Astrocyte of the cerebellum (primary cell): ENCODE measurements at regions not wholly inside any gene's neighbourhood (a gene's known extent, or its start where the extent isn't known, plus 50 kb on each side); places are given as distances from the start of the nearest gene placed in this dataset.

Experiments
- DNase-seq: peaks from one replicate; pipeline ENCODE4 v3.0.0-alpha.2; 2011; ENCODE audit warnings: low read depth
- H3K4me3 ChIP-seq: 2 replicates; pipeline ENCODE4 v1.5.1; 2011; ENCODE audit warnings: mild to moderate bottlenecking, low read depth, low read length, moderate library complexity
- CTCF ChIP-seq: IDR thresholded peaks from 2 replicates; pipeline ENCODE4 v1.5.1; 2012; ENCODE audit warnings: low read length, low read depth, moderate library complexity, mild to moderate bottlenecking; ENCODE audit errors: missing control alignments
- in situ Hi-C: cut with HindIII; loops from 2 replicates; pipeline ENCODE4 v1.10.0; 2017; ENCODE audit warnings: low sequenced_read_pairs

- TF ChIP-seq CTCF, result no peak
- no peak for DNase-seq
- in situ Hi-C loops, result no loop called here
- no peak overlapping the region for H3K4me3 ChIP-seq
Observed at GRCh38 chr7:73963252-73963822, 64.6 kb upstream of the ELN start.

GRCh38 chr7:73964786-73965185 is 63.2 kb upstream of the ELN start:
- in situ Hi-C loops, result loop anchor here (5.0 kb wide), 1 partner anchor 38 kb away; no protein-coding TSS in a partner anchor
- no peak for TF ChIP-seq CTCF
- H3K4me3 ChIP-seq, result no peak overlapping the region
- no peak for DNase-seq

- in situ Hi-C loops, result loop anchor here (5.0 kb wide), 1 partner anchor 36 kb away; no protein-coding TSS in a partner anchor
- DNase-seq, result no peak
- TF ChIP-seq CTCF, result no peak
- no peak overlapping the region for H3K4me3 ChIP-seq
Observed at GRCh38 chr7:73966062-73966940, 61.7 kb upstream of the ELN start.

DNA sequence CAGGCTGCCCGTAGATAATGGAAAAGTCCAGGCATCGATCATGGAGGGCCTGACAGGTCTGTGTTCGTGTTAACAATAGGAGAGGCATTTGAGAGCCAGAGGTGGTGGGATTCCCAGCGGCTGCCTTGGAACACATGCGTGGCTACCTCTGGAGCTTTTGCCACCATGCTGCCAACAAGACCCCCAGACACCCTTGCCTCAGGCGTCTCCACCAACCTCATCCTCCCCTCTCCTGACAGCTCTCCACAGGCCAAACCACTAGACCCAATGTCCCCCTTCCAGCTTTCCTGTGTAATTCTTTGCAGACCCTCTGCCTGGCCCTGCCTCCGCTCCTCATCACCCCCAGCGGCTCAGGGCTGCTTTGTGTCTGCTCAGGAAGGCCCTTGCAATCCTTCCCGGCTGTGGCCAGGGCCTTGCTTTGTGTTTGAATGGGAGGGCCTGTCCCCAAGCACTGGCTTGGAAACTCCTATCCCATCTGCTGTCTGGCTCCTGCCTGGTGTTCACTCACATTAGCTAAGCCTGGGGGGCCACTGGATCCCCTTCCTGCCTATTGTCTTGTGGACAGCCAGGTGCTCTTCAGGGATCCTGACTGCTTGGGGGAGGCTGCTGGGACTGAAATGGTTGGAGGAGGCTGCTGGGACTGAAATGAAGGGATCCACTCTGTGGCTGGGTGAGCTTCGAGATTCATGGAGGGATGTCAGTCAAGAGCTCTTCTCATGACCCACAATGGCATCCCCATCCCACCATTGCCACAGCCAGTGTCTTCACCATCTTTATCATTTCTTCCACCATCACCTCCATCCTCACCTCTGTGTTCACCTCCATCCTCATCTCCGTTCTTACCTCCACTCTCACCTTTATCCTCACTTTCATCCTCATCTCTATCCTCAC is 60.8 kb upstream of the ELN start:
- DNase-seq, result no peak
- no peak for TF ChIP-seq CTCF
- H3K4me3 ChIP-seq, result no peak overlapping the region
- in situ Hi-C loops, result loop anchor here (5.0 kb wide), 1 partner anchor 35 kb away; no protein-coding TSS in a partner anchor

GRCh38 chr7:73967832-73968290 is 60.1 kb upstream of the ELN start:
- no peak for TF ChIP-seq CTCF
- no peak for DNase-seq
- in situ Hi-C loops, result loop anchor here (5.0 kb wide), 1 partner anchor 34 kb away; no protein-coding TSS in a partner anchor
- no peak overlapping the region for H3K4me3 ChIP-seq

DNA sequence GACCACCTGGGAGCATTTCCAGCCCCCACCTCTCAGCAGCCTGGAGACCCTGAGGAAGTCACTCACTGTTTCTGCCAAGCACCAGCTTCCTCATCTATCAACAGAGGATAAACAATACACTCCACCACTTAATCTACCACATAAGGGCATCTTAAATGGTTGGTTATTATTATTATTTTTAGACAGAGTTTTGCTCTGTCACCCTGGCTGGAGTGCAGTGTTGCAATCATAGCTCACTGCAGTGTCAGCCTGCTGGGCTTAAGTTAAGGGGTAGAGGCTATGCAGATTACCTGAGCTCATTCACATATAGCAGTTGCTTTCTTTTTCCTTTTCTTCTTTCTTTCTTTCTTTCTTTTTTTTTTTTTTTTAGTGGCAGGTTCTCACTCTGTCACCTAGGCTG is 59.5 kb upstream of the ELN start:
- TF ChIP-seq CTCF, result no peak
- DNase-seq, result no peak
- no peak overlapping the region for H3K4me3 ChIP-seq
- in situ Hi-C loops, result loop anchor here (5.0 kb wide), 1 partner anchor 34 kb away; no protein-coding TSS in a partner anchor
